Mucosa of rectum (tissue), 2 donors: ENCODE measurements at regions not wholly inside any gene's neighbourhood (a gene's known extent, or its start where the extent isn't known, plus 50 kb on each side); places are given as distances from the start of the nearest gene placed in this dataset.

Experiments
- H3K27ac ChIP-seq, 2 donors: one replicate each; pipeline ENCODE4 v1.7.0; 2013; ENCODE audit warnings: inconsistent platforms in 2 of 2, low read depth in 2 of 2, low read length in 2 of 2
- H3K27me3 ChIP-seq, 2 donors: one replicate each; pipeline ENCODE4 v1.7.0; 2013; ENCODE audit warnings: low read length in 2 of 2; ENCODE audit not compliant: control insufficient read depth in 2 of 2, insufficient read depth in 2 of 2
- H3K36me3 ChIP-seq, 2 donors: one replicate each; pipeline ENCODE4 v1.7.0; 2013; ENCODE audit warnings: low read length in 2 of 2; ENCODE audit not compliant: control insufficient read depth in 2 of 2, insufficient read depth in 2 of 2
- H3K4me1 ChIP-seq, 2 donors: one replicate each; pipeline ENCODE4 v1.7.0; 2013; ENCODE audit warnings: low read length in 2 of 2, mild to moderate bottlenecking in 1 of 2; ENCODE audit not compliant: control insufficient read depth in 2 of 2, insufficient read depth in 2 of 2
- H3K4me3 ChIP-seq, 2 donors: one replicate each; pipeline ENCODE4 v1.7.0; 2013; ENCODE audit warnings: low read length in 2 of 2
- H3K9ac ChIP-seq, 2 donors: one replicate each; pipeline ENCODE4 v1.7.0; 2013; ENCODE audit warnings: low read length in 2 of 2, low read depth in 1 of 2, mild to moderate bottlenecking in 1 of 2
- H3K9me3 ChIP-seq, 2 donors: one replicate each; pipeline ENCODE4 v1.7.0; 2013; ENCODE audit warnings: low read length in 2 of 2; ENCODE audit not compliant: control insufficient read depth in 2 of 2
- donor health status: healthy.
- donor health status: Normal muscosa, but diverticular disease.

- Histone ChIP-seq H3K27ac (no peak overlapping the region), H3K36me3 (no peaks in the 10 kb centered on the region), H3K4me3 (no peak overlapping the region), H3K4me1 (no peaks in the 10 kb centered on the region), H3K9ac (no peak overlapping the region), H3K9me3 (no peaks in the 10 kb centered on the region), H3K27me3 (no peaks in the 10 kb centered on the region)
Observed at GRCh38 chr5:155068616-155069100, 55.1 kb downstream of the KIF4B start.

GRCh38 chr5:155069961-155070360 lies 56.4 kb downstream of the KIF4B start:
- no peak overlapping the region for H3K4me3 ChIP-seq
- H3K27ac ChIP-seq = no peak overlapping the region
- H3K9ac ChIP-seq = no peak overlapping the region
- no peaks in the 10 kb centered on the region for H3K4me1 ChIP-seq
- no peaks in the 10 kb centered on the region for H3K36me3 ChIP-seq
- no peaks in the 10 kb centered on the region for H3K9me3 ChIP-seq
- no peaks in the 10 kb centered on the region for H3K27me3 ChIP-seq

- no peaks in the 10 kb centered on the region for H3K27me3 ChIP-seq
- no peak overlapping the region for H3K27ac ChIP-seq
- H3K9me3 ChIP-seq = no peaks in the 10 kb centered on the region
- no peaks in the 10 kb centered on the region for H3K36me3 ChIP-seq
- H3K4me3 ChIP-seq = no peak overlapping the region
- H3K4me1 ChIP-seq = no peaks in the 10 kb centered on the region
- H3K9ac ChIP-seq = no peak overlapping the region
Observed at GRCh38 chr5:155070781-155071180, 57.2 kb downstream of the KIF4B start.

- Histone ChIP-seq H3K27ac (no peak overlapping the region), H3K27me3 (no peaks in the 10 kb centered on the region), H3K4me1 (no peaks in the 10 kb centered on the region), H3K9me3 (no peaks in the 10 kb centered on the region), H3K9ac (no peak overlapping the region), H3K36me3 (no peaks in the 10 kb centered on the region), H3K4me3 (no peak overlapping the region)
Observed at GRCh38 chr5:155076379-155076778, 62.8 kb downstream of the KIF4B start.

- Histone ChIP-seq H3K9me3 (no peaks in the 10 kb centered on the region), H3K36me3 (no peaks in the 10 kb centered on the region), H3K9ac (no peak overlapping the region), H3K27me3 (no peaks in the 10 kb centered on the region), H3K4me3 (no peak overlapping the region), H3K4me1 (no peaks in the 10 kb centered on the region), H3K27ac (no peak overlapping the region)
Observed at GRCh38 chr5:155079698-155080097, 66.1 kb downstream of the KIF4B start.

- Histone ChIP-seq H3K4me3 (no peak overlapping the region), H3K27me3 (no peaks in the 10 kb centered on the region), H3K36me3 (no peaks in the 10 kb centered on the region), H3K9me3 (no peaks in the 10 kb centered on the region), H3K4me1 (no peaks in the 10 kb centered on the region), H3K9ac (no peak overlapping the region), H3K27ac (no peak overlapping the region)
Observed at GRCh38 chr5:155080721-155081120, 67.2 kb downstream of the KIF4B start.

GRCh38 chr5:155081618-155082017 lies 68.1 kb downstream of the KIF4B start:
- Histone ChIP-seq H3K9me3 (no peaks in the 10 kb centered on the region), H3K36me3 (no peaks in the 10 kb centered on the region)

GRCh38 chr5:155082401-155082800 lies 68.8 kb downstream of the KIF4B start:
- H3K4me3 ChIP-seq = no peak overlapping the region

More at GRCh38 chr5:155081618-155082017, 68.1 kb downstream of the KIF4B start:
- Histone ChIP-seq H3K27me3 (no peaks in the 10 kb centered on the region), H3K4me3 (no peak overlapping the region), H3K27ac (no peak overlapping the region), H3K4me1 (no peaks in the 10 kb centered on the region), H3K9ac (no peak overlapping the region)

GRCh38 chr5:155085282-155085989 lies 71.9 kb downstream of the KIF4B start:
- H3K9ac ChIP-seq = no peak overlapping the region
- no peak overlapping the region for H3K4me3 ChIP-seq
- no peaks in the 10 kb centered on the region for H3K9me3 ChIP-seq
- no peak overlapping the region for H3K27ac ChIP-seq
- no peaks in the 10 kb centered on the region for H3K36me3 ChIP-seq
- no peaks in the 10 kb centered on the region for H3K4me1 ChIP-seq
- H3K27me3 ChIP-seq = no peaks in the 10 kb centered on the region

More at GRCh38 chr5:155082401-155082800, 68.8 kb downstream of the KIF4B start:
- no peaks in the 10 kb centered on the region for H3K9me3 ChIP-seq
- no peaks in the 10 kb centered on the region for H3K36me3 ChIP-seq
- no peak overlapping the region for H3K27ac ChIP-seq
- no peaks in the 10 kb centered on the region for H3K27me3 ChIP-seq
- no peak overlapping the region for H3K9ac ChIP-seq
- H3K4me1 ChIP-seq = no peaks in the 10 kb centered on the region

- Histone ChIP-seq H3K9me3 (no peaks in the 10 kb centered on the region), H3K27ac (no peak overlapping the region), H3K9ac (no peak overlapping the region), H3K4me3 (no peak overlapping the region), H3K27me3 (no peaks in the 10 kb centered on the region), H3K4me1 (no peaks in the 10 kb centered on the region), H3K36me3 (no peaks in the 10 kb centered on the region)
Observed at GRCh38 chr5:155087036-155087435, 73.5 kb downstream of the KIF4B start.
